ENCODE measurements at regions not wholly inside any gene's neighbourhood (a gene's known extent, or its start where the extent isn't known, plus 50 kb on each side); places are given as distances from the start of the nearest gene placed in this dataset.

DNA sequence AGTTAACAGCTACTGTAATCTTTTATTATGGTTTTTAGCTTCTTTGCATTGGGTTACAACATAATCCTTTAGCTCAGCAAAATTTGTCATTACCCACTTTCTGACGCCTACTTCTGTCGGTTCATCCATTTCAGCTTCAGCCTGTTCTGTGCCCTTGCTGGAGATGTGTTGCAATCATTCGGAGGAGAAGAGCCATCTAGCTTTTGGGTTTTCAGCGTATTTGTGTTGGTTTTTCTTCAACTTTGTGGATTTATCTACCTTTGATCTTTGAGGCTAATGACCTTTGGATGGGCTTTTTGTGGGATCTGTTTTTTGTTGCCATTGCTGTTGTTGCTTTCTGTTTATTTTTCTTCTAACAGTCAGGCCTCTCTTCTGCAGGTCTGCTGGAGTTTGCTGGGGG lies 69.2 kb upstream of the ATXN7L3B start:
- TF ChIP-seq, protein P1, sequence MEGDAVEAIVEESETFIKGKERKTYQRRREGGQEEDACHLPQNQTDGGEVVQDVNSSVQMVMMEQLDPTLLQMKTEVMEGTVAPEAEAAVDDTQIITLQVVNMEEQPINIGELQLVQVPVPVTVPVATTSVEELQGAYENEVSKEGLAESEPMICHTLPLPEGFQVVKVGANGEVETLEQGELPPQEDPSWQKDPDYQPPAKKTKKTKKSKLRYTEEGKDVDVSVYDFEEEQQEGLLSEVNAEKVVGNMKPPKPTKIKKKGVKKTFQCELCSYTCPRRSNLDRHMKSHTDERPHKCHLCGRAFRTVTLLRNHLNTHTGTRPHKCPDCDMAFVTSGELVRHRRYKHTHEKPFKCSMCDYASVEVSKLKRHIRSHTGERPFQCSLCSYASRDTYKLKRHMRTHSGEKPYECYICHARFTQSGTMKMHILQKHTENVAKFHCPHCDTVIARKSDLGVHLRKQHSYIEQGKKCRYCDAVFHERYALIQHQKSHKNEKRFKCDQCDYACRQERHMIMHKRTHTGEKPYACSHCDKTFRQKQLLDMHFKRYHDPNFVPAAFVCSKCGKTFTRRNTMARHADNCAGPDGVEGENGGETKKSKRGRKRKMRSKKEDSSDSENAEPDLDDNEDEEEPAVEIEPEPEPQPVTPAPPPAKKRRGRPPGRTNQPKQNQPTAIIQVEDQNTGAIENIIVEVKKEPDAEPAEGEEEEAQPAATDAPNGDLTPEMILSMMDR (IDR thresholded peaks at IDR 0.05; ENCODE audit: low read depth, low read length) = no peak
- DNase-seq (ENCODE audit: extremely low read depth, low read depth) = no peak

- TF ChIP-seq, protein P1 (IDR thresholded peaks at IDR 0.05; ENCODE audit: low read depth, low read length) = no peak
- no peak for DNase-seq (ENCODE audit: extremely low read depth, low read depth)
Measured at GRCh38 chr12:74476234-74476633, 61.4 kb upstream of the ATXN7L3B start.

- no peak for DNase-seq (ENCODE audit: extremely low read depth, low read depth)
Measured at GRCh38 chr12:74481078-74481477, 56.6 kb upstream of the ATXN7L3B start.

DNA sequence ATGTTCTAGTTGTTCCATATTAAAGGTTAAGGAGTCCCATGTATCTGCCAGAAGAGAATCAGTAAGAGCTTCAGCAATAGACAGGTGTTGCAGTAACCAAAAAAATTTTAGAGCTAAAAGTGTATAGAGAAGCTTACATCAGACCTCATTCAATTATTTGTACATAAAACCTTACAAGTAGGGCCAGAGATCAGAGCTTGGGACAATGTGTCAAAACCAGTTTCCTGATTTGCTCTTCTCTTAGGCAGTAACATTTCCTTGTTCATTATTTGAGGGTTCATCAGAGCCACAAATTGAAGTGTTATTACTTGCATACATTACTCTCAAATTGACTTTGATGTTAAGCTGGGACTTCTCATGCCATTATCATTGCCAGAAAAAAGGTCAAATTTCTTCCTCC lies 55.5 kb upstream of the ATXN7L3B start:
- no peak for DNase-seq (ENCODE audit: extremely low read depth, low read depth)
- TF ChIP-seq, protein P1 (IDR thresholded peaks at IDR 0.05; ENCODE audit: low read depth, low read length) = no peak

More at GRCh38 chr12:74481078-74481477, 56.6 kb upstream of the ATXN7L3B start:
- TF ChIP-seq, protein P1 (IDR thresholded peaks at IDR 0.05; ENCODE audit: low read depth, low read length) = no peak

GRCh38 chr12:74483057-74483456 lies 54.6 kb upstream of the ATXN7L3B start:
- no peak for DNase-seq (ENCODE audit: extremely low read depth, low read depth)
- TF ChIP-seq, protein P1 (IDR thresholded peaks at IDR 0.05; ENCODE audit: low read depth, low read length) = no peak

Measured in AG09319 (cell line).